ENCODE measurements at regions not wholly inside any gene's neighbourhood (a gene's known extent, or its start where the extent isn't known, plus 50 kb on each side); places are given as distances from the start of the nearest gene placed in this dataset.

- no peak overlapping the region for H3K4me3 ChIP-seq (replicated peaks in 1 of 3; ENCODE audit: low read depth in 2 of 3, low read length in 3 of 3)
- intact Hi-C loops (cut with micrococcal nuclease), result no loop called here
- no peak overlapping the region for H3K27ac ChIP-seq (ENCODE audit: low read depth in 1 of 2, low read length in 2 of 2)
- H3K79me2 ChIP-seq (ENCODE audit: insufficient read depth, low read length), result no peaks in the 10 kb centered on the region
- no peak overlapping the region for H2AFZ ChIP-seq (ENCODE audit: insufficient read depth, low read depth, low read length, poor library complexity, severe bottlenecking)
- H3K9me3 ChIP-seq (replicated peaks in 1 of 2; ENCODE audit: control insufficient read depth in 1 of 2, insufficient read depth in 1 of 2, low read length in 2 of 2), result no peaks in the 10 kb centered on the region
- Mint-ChIP-seq H3K36me3 (no peaks in the 10 kb centered on the region), H3K9me3 (peaks cover 0 to 4% (median 0%) of the 10 kb centered on the region in 7 donors), H3K27ac (no peak overlapping the region), H3K27me3 (ENCODE audit: low read depth in 3 of 3) (peaks cover 0 to 6% (median 5%) of the 10 kb centered on the region in 3 donors), H3K4me3 (no peak overlapping the region), H3K4me1 (no peaks in the 10 kb centered on the region)
- no peak for DNase-seq
- no peak for TF ChIP-seq CTCF (IDR thresholded peaks at IDR 0.05)
- 74% methylated on average over 44 of the region's 45 CpGs for WGBS (ENCODE audit: insufficient coverage)
- H3K36me3 ChIP-seq (replicated peaks in 1 of 2; ENCODE audit: control insufficient read depth in 1 of 2, insufficient read depth in 2 of 2, low read length in 2 of 2), result no peaks in the 10 kb centered on the region
- no peak overlapping the region for H3K4me2 ChIP-seq (replicated peaks; ENCODE audit: extremely low read depth, low read length, poor library complexity, severe bottlenecking)
- no peaks in the 10 kb centered on the region for H3K27me3 ChIP-seq (ENCODE audit: control insufficient read depth in 2 of 2, insufficient read depth in 2 of 2, low read length in 2 of 2)
- H4K20me1 ChIP-seq (ENCODE audit: insufficient read depth, low read length), result no peaks in the 10 kb centered on the region
- no peak overlapping the region for H3K9ac ChIP-seq (ENCODE audit: insufficient read depth, low read length, poor library complexity, severe bottlenecking)
- H3K4me1 ChIP-seq (ENCODE audit: control insufficient read depth in 1 of 2, insufficient read depth in 2 of 2, low read length in 2 of 2), result no peaks in the 10 kb centered on the region
Measured at GRCh38 chr14:104473649-104474494, 105.7 kb upstream of the C14orf180 start.

GRCh38 chr14:104474495-104475213 is 104.9 kb upstream of the C14orf180 start:
- Mint-ChIP-seq H3K4me1 (no peaks in the 10 kb centered on the region), H3K27ac (no peak overlapping the region), H3K36me3 (no peaks in the 10 kb centered on the region), H3K27me3 (ENCODE audit: low read depth in 3 of 3) (peaks cover 0 to 6% (median 5%) of the 10 kb centered on the region in 3 donors), H3K9me3 (peaks cover 0 to 4% (median 0%) of the 10 kb centered on the region in 7 donors), H3K4me3 (no peak overlapping the region)
- Histone ChIP-seq H3K27me3 (ENCODE audit: control insufficient read depth in 2 of 2, insufficient read depth in 2 of 2, low read length in 2 of 2) (no peaks in the 10 kb centered on the region), H3K79me2 (ENCODE audit: insufficient read depth, low read length) (no peaks in the 10 kb centered on the region), H3K9ac (ENCODE audit: insufficient read depth, low read length, poor library complexity, severe bottlenecking) (no peak overlapping the region), H3K9me3 (replicated peaks in 1 of 2; ENCODE audit: control insufficient read depth in 1 of 2, insufficient read depth in 1 of 2, low read length in 2 of 2) (peaks cover 0 to 2% of the 10 kb centered on the region in 2 donors), H4K20me1 (ENCODE audit: insufficient read depth, low read length) (no peaks in the 10 kb centered on the region), H3K4me2 (replicated peaks; ENCODE audit: extremely low read depth, low read length, poor library complexity, severe bottlenecking) (no peak overlapping the region), H3K4me3 (replicated peaks in 1 of 3; ENCODE audit: low read depth in 2 of 3, low read length in 3 of 3) (no peak overlapping the region), H3K4me1 (ENCODE audit: control insufficient read depth in 1 of 2, insufficient read depth in 2 of 2, low read length in 2 of 2) (no peaks in the 10 kb centered on the region), H2AFZ (ENCODE audit: insufficient read depth, low read depth, low read length, poor library complexity, severe bottlenecking) (no peak overlapping the region), H3K36me3 (replicated peaks in 1 of 2; ENCODE audit: control insufficient read depth in 1 of 2, insufficient read depth in 2 of 2, low read length in 2 of 2) (no peaks in the 10 kb centered on the region), H3K27ac (ENCODE audit: low read depth in 1 of 2, low read length in 2 of 2) (no peak overlapping the region)
- TF ChIP-seq CTCF (IDR thresholded peaks at IDR 0.05), result no peak
- 84% methylated on average over 10 of the region's 18 CpGs for WGBS (ENCODE audit: insufficient coverage)
- intact Hi-C loops (cut with micrococcal nuclease), result no loop called here
- no peak for DNase-seq

Measured in CD14-positive monocyte (primary cell).